HG03558 (cell line): ENCODE measurements at regions not wholly inside any gene's neighbourhood (a gene's known extent, or its start where the extent isn't known, plus 50 kb on each side); places are given as distances from the start of the nearest gene placed in this dataset.
A peak's percentile ranks its signal among the peaks of the same experiment; 100 is the strongest.

ENCODE experiments used
- ATAC-seq: cut with Tn5 transposase; IDR thresholded peaks from one replicate; pipeline ENCODE4 v1.9.1; 2021; ENCODE audit warnings: moderate number of reproducible peaks; ENCODE audit not compliant: unreplicated experiment; ENCODE audit errors: extremely low read depth

- no peak for ATAC-seq
These were observed 185.0 kb downstream of the SEMA6A start for GRCh38 chr5:116389601-116390000.

GRCh38 chr5:116388564-116389258, 185.9 kb downstream of the SEMA6A start:
- no peak for ATAC-seq

GRCh38 chr5:116387738-116388137, 186.9 kb downstream of the SEMA6A start:
- ATAC-seq: no peak

- no peak for ATAC-seq
These were observed 188.0 kb downstream of the SEMA6A start for GRCh38 chr5:116386633-116387032.

GRCh38 chr5:116382874-116383266, 191.8 kb downstream of the SEMA6A start:
- no peak for ATAC-seq

GRCh38 chr5:116382032-116382873, 192.4 kb downstream of the SEMA6A start:
- no peak for ATAC-seq

- ATAC-seq: no peak
These were observed 193.4 kb downstream of the SEMA6A start for GRCh38 chr5:116381201-116381600.

- no peak for ATAC-seq
These were observed 194.0 kb downstream of the SEMA6A start for GRCh38 chr5:116380621-116381020.

- no peak for ATAC-seq
These were observed 195.3 kb downstream of the SEMA6A start for GRCh38 chr5:116379306-116379705.

GRCh38 chr5:116378777-116379121, 195.9 kb downstream of the SEMA6A start:
- ATAC-seq: no peak

- no peak for ATAC-seq
These were observed 196.4 kb downstream of the SEMA6A start for GRCh38 chr5:116378007-116378776.

GRCh38 chr5:116377276-116378006, 197.2 kb downstream of the SEMA6A start:
- no peak for ATAC-seq

GRCh38 chr5:116375926-116376325, 198.7 kb downstream of the SEMA6A start:
- ATAC-seq: no peak

- ATAC-seq: peak; percentile 71
These were observed 200.2 kb downstream of the SEMA6A start for GRCh38 chr5:116374434-116374852.

GRCh38 chr5:116372931-116373597, 201.6 kb downstream of the SEMA6A start:
- ATAC-seq: no peak

- no peak for ATAC-seq
These were observed 202.7 kb downstream of the SEMA6A start for GRCh38 chr5:116371935-116372334.

- no peak for ATAC-seq
These were observed 203.2 kb downstream of the SEMA6A start for GRCh38 chr5:116371431-116371830.

- ATAC-seq: no peak
These were observed 203.7 kb downstream of the SEMA6A start for GRCh38 chr5:116370886-116371285.

- ATAC-seq: no peak
These were observed 204.5 kb downstream of the SEMA6A start for GRCh38 chr5:116370149-116370548.

GRCh38 chr5:116365006-116365496, 209.6 kb downstream of the SEMA6A start:
- no peak for ATAC-seq
